ENCODE measurements at regions not wholly inside any gene's neighbourhood (a gene's known extent, or its start where the extent isn't known, plus 50 kb on each side); places are given as distances from the start of the nearest gene placed in this dataset.

DNA sequence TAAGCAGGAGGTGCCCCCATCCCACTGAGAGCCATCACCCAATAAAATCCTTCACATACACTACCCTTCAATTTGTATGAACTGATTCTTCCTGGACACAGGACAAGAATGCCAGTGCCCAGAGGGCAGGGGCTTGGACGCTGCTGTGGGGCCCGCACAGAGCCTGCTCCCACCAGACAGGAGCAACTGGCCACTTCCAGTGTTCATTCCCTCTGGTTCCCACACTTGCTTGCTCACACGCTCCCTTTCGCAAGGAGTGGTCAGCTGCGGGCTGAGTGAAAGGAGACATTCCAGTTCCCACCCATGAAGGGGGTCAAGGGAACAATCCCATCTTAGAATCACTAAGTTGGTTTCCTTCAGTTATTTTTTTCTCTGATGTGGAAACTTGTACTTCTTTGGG lies 314.5 kb upstream of the ACO1 start:
- Histone ChIP-seq H3K27me3 (ENCODE audit: control insufficient read depth, insufficient read depth, low read length) (no peaks in the 10 kb centered on the region), H3K4me3 (ENCODE audit: low read depth in 2 of 2, low read length in 2 of 2) (no peak overlapping the region), H3K27ac (ENCODE audit: low read length) (no peak overlapping the region), H3K4me1 (ENCODE audit: control insufficient read depth, insufficient read depth, low read length) (no peaks in the 10 kb centered on the region), H3K36me3 (ENCODE audit: control insufficient read depth, insufficient read depth, low read length) (no peaks in the 10 kb centered on the region), H3K9me3 (ENCODE audit: control insufficient read depth, insufficient read depth, low read depth, low read length) (no peaks in the 10 kb centered on the region)
- intact Hi-C loops (cut with micrococcal nuclease; ENCODE audit: unreplicated experiment) (no loop called here), in situ Hi-C loops (cut with HindIII; ENCODE audit: low pct_unique_long_range_greater_than_20kb, low sequenced_read_pairs) (no loop called here)
- no peak for TF ChIP-seq TCF7L2 (IDR thresholded peaks at IDR 0.05; ENCODE audit: low read depth, low read length)
- ATAC-seq (no peak), DNase-seq (ENCODE audit: low read depth, low spot score) (no peak)
- ChIA-PET POLR2A (no interaction called here), CTCF (no interaction called here)
- BruUV-seq (replicated peaks), result no TSS peak

DNA sequence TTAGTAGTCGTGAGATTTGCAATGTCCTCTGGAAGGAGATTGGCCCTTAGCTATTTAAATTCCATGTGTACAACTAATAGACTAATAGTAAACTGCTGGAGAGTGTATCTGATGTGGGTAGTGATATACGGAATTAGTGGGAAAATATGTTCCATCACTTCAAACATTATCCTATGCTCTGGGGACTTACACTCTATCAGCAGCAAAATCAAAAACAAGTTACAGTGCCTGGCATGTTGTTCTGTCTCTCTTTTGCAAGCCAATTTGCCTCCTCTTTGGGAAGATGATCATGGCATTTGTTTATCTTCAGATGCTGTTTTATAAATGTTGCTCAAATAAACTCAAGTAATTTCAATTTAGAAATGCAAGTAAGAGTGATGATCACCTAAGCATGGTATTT lies 311.9 kb upstream of the ACO1 start:
- TF ChIP-seq POLR2AphosphoS5 (IDR thresholded peaks at IDR 0.05; ENCODE audit: low read depth, low read length), result no peak
- no peak for TF ChIP-seq TCF7L2 (IDR thresholded peaks at IDR 0.05; ENCODE audit: low read depth, low read length)
- TF ChIP-seq, protein P1, sequence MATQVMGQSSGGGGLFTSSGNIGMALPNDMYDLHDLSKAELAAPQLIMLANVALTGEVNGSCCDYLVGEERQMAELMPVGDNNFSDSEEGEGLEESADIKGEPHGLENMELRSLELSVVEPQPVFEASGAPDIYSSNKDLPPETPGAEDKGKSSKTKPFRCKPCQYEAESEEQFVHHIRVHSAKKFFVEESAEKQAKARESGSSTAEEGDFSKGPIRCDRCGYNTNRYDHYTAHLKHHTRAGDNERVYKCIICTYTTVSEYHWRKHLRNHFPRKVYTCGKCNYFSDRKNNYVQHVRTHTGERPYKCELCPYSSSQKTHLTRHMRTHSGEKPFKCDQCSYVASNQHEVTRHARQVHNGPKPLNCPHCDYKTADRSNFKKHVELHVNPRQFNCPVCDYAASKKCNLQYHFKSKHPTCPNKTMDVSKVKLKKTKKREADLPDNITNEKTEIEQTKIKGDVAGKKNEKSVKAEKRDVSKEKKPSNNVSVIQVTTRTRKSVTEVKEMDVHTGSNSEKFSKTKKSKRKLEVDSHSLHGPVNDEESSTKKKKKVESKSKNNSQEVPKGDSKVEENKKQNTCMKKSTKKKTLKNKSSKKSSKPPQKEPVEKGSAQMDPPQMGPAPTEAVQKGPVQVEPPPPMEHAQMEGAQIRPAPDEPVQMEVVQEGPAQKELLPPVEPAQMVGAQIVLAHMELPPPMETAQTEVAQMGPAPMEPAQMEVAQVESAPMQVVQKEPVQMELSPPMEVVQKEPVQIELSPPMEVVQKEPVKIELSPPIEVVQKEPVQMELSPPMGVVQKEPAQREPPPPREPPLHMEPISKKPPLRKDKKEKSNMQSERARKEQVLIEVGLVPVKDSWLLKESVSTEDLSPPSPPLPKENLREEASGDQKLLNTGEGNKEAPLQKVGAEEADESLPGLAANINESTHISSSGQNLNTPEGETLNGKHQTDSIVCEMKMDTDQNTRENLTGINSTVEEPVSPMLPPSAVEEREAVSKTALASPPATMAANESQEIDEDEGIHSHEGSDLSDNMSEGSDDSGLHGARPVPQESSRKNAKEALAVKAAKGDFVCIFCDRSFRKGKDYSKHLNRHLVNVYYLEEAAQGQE (IDR thresholded peaks at IDR 0.05; ENCODE audit: insufficient read depth in 1 of 2, low read depth in 2 of 2, low read length in 1 of 2), result no peak
- no peak for TF ChIP-seq SIN3A (IDR thresholded peaks at IDR 0.05; ENCODE audit: borderline replicate concordance, insufficient read depth, low read depth, low read length)
- TF ChIP-seq, protein P2, sequence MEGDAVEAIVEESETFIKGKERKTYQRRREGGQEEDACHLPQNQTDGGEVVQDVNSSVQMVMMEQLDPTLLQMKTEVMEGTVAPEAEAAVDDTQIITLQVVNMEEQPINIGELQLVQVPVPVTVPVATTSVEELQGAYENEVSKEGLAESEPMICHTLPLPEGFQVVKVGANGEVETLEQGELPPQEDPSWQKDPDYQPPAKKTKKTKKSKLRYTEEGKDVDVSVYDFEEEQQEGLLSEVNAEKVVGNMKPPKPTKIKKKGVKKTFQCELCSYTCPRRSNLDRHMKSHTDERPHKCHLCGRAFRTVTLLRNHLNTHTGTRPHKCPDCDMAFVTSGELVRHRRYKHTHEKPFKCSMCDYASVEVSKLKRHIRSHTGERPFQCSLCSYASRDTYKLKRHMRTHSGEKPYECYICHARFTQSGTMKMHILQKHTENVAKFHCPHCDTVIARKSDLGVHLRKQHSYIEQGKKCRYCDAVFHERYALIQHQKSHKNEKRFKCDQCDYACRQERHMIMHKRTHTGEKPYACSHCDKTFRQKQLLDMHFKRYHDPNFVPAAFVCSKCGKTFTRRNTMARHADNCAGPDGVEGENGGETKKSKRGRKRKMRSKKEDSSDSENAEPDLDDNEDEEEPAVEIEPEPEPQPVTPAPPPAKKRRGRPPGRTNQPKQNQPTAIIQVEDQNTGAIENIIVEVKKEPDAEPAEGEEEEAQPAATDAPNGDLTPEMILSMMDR (IDR thresholded peaks at IDR 0.05), result no peak
- H3K27me3 ChIP-seq (ENCODE audit: control insufficient read depth, insufficient read depth, low read length), result no peaks in the 10 kb centered on the region
- ChIA-PET POLR2A (no interaction called here), CTCF (no interaction called here)
- ATAC-seq (no peak), DNase-seq (ENCODE audit: low read depth, low spot score) (no peak)
- no peaks in the 10 kb centered on the region for H3K36me3 ChIP-seq (ENCODE audit: control insufficient read depth, insufficient read depth, low read length)
- no peak overlapping the region for H3K4me3 ChIP-seq (ENCODE audit: low read depth in 2 of 2, low read length in 2 of 2)
- in situ Hi-C loops (cut with HindIII; ENCODE audit: low pct_unique_long_range_greater_than_20kb, low sequenced_read_pairs) (no loop called here), intact Hi-C loops (cut with micrococcal nuclease; ENCODE audit: unreplicated experiment) (no loop called here)
- no peak overlapping the region for H3K27ac ChIP-seq (ENCODE audit: low read length)
- H3K9me3 ChIP-seq (ENCODE audit: control insufficient read depth, insufficient read depth, low read depth, low read length), result peaks cover 4% of the 10 kb centered on the region; the same call in 1 of the 2 replicates
- no TSS peak for BruUV-seq (replicated peaks)
- H3K4me1 ChIP-seq (ENCODE audit: control insufficient read depth, insufficient read depth, low read length), result no peaks in the 10 kb centered on the region

DNA sequence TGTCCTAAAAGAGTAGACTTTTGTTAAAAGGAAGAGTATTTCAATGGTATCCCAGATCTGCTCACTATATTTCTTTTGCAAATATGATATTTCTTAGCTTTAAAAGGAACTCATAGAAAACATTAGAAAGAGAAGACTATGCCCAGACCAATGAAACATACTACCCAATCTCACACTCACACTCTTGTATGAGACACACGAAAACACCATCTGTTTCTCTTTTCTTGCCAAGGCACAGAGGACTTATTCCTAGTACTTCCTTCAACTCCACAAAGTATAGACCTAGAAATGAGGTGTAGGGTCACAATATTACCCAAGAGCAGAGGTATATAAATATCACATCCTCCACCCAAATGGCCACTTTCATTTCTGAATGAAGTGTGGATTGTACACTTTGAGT lies 292.4 kb upstream of the ACO1 start:
- TF ChIP-seq, protein P1 (IDR thresholded peaks at IDR 0.05; ENCODE audit: insufficient read depth in 1 of 2, low read depth in 2 of 2, low read length in 1 of 2), result no peak
- TF ChIP-seq POLR2AphosphoS5 (IDR thresholded peaks at IDR 0.05; ENCODE audit: low read depth, low read length) (no peak), TCF7L2 (IDR thresholded peaks at IDR 0.05; ENCODE audit: low read depth, low read length) (no peak), SIN3A (IDR thresholded peaks at IDR 0.05; ENCODE audit: borderline replicate concordance, insufficient read depth, low read depth, low read length) (no peak)
- TF ChIP-seq, protein P2 (IDR thresholded peaks at IDR 0.05), result no peak
- intact Hi-C loops (cut with micrococcal nuclease; ENCODE audit: unreplicated experiment) (no loop called here), in situ Hi-C loops (cut with HindIII; ENCODE audit: low pct_unique_long_range_greater_than_20kb, low sequenced_read_pairs) (no loop called here)
- Histone ChIP-seq H3K4me1 (ENCODE audit: control insufficient read depth, insufficient read depth, low read length) (no peaks in the 10 kb centered on the region), H3K36me3 (ENCODE audit: control insufficient read depth, insufficient read depth, low read length) (no peaks in the 10 kb centered on the region), H3K4me3 (ENCODE audit: low read depth in 2 of 2, low read length in 2 of 2) (no peak overlapping the region), H3K27me3 (ENCODE audit: control insufficient read depth, insufficient read depth, low read length) (no peaks in the 10 kb centered on the region), H3K9me3 (ENCODE audit: control insufficient read depth, insufficient read depth, low read depth, low read length) (no peaks in the 10 kb centered on the region), H3K27ac (ENCODE audit: low read length) (no peak overlapping the region)
- DNase-seq (ENCODE audit: low read depth, low spot score) (no peak), ATAC-seq (no peak)
- ChIA-PET CTCF (no interaction called here), POLR2A (no interaction called here)
- no TSS peak for BruUV-seq (replicated peaks)
